ENCODE measurements at regions not wholly inside any gene's neighbourhood (a gene's known extent, or its start where the extent isn't known, plus 50 kb on each side); places are given as distances from the start of the nearest gene placed in this dataset.
A peak's percentile ranks its signal among the peaks of the same experiment; 100 is the strongest.

DNA sequence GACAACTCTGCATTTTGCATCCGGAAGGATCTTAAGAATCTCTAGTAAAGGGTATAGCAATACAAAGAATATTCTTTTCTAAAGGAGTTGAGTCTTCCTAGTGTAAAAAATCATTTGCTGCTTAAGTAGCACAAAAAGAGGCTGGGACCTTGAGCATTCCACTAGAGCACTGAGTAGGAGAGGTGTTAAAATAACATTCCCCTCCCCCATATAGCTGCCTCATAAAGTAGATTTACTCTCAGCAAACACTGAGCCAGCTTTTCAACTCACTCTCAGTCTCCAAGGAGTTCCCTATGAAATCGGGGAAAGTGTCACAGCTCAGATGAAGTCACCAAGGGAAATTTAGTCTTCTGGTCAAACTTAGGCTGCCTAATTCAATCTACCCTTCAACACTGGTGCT lies 592.7 kb downstream of the ETNK1 start:
- H3K4me3 ChIP-seq (ENCODE audit: low read depth, low read length): no peak overlapping the region
- TF ChIP-seq, protein P1, sequence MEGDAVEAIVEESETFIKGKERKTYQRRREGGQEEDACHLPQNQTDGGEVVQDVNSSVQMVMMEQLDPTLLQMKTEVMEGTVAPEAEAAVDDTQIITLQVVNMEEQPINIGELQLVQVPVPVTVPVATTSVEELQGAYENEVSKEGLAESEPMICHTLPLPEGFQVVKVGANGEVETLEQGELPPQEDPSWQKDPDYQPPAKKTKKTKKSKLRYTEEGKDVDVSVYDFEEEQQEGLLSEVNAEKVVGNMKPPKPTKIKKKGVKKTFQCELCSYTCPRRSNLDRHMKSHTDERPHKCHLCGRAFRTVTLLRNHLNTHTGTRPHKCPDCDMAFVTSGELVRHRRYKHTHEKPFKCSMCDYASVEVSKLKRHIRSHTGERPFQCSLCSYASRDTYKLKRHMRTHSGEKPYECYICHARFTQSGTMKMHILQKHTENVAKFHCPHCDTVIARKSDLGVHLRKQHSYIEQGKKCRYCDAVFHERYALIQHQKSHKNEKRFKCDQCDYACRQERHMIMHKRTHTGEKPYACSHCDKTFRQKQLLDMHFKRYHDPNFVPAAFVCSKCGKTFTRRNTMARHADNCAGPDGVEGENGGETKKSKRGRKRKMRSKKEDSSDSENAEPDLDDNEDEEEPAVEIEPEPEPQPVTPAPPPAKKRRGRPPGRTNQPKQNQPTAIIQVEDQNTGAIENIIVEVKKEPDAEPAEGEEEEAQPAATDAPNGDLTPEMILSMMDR (IDR thresholded peaks at IDR 0.05; ENCODE audit: insufficient read depth, low read length): no peak
- DNase-seq (ENCODE audit: low read depth): no peak

DNA sequence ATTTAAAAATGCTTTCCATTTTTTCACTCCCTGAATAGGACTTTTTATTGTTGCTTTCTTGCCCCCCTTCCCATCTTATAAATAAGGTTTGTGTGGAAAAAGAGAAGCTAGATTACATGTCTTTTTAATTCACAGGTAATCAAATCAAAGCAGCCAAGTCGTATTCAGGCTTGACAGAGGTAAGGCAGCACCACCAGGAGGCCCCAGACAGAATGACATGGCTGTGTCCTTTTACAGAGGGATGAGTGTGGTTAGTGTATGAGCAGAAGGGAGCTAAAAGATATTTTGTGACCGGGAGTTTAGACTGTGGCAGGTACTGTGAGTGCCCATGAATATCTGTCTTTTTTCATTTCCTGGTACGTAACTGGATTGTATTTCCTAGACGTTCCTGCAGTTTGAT lies 596.1 kb downstream of the ETNK1 start:
- H3K4me3 ChIP-seq (ENCODE audit: low read depth, low read length): no peak overlapping the region
- TF ChIP-seq, protein P1 (IDR thresholded peaks at IDR 0.05; ENCODE audit: insufficient read depth, low read length): peak; percentile 17
- DNase-seq (ENCODE audit: low read depth): no peak

DNA sequence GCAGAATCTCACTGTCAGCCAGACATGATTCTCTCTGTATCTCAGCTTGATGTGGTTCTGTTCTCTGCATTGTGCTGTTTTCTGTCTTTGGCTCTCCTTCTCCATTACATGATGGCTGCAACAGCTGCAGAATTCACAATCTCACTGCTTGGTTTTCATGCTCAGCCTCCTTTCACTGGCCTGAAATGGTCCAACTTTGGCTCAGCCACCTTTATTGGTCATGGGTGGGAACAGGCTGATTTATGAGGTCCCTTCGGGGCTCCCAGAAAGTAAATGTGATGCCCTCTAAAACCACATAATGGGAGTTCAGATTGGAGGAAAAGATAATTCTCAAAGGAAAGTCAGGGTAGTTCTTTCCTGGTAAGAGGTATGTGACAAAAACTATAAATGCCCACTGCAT lies 597.0 kb downstream of the ETNK1 start:
- TF ChIP-seq, protein P1 (IDR thresholded peaks at IDR 0.05; ENCODE audit: insufficient read depth, low read length): no peak
- no peak overlapping the region for H3K4me3 ChIP-seq (ENCODE audit: low read depth, low read length)
- DNase-seq (ENCODE audit: low read depth): no peak

DNA sequence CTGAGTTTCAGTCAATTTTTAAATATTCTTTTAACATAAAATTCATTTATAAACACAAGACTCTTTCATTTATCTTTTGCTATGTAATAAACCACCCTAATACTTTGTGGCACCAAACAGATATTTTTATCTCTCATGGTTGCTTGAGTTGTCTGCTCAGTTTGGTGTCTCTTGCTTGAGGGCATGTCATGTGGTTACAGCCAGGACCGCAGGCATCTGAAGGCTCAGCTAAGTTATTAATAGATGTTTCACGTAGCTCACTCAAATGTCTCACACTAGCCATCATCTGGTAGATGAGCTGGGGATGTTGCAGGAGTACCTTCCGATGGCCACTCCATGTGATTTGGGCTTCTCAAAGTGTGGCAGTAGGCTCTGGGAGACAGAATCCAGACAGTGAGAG lies 597.8 kb downstream of the ETNK1 start:
- H3K4me3 ChIP-seq (ENCODE audit: low read depth, low read length): no peak overlapping the region

DNA sequence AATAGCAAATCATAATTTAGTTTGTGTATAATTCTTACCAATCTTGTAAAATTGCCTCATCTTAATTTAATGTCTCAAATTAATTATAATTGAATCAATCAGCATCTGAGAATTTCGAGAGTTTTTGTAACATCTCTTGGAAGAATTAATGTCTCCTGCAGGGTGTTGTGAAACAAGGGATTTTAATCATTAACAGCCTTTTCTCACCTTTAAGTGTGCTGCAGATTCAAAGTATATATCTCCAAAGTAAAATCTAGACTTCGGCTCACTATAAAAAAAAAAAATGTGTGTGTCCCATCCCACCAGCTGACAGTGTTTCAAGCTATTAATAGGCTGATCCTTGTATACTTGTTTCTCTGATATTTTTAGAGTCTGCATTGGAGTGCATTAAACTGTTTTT lies 603.1 kb downstream of the ETNK1 start:
- TF ChIP-seq, protein P1 (IDR thresholded peaks at IDR 0.05; ENCODE audit: insufficient read depth, low read length): no peak
- DNase-seq (ENCODE audit: low read depth): no peak
- H3K4me3 ChIP-seq (ENCODE audit: low read depth, low read length): no peak overlapping the region

More for the DNA sequence above, 597.8 kb downstream of the ETNK1 start:
- no peak for DNase-seq (ENCODE audit: low read depth)
- TF ChIP-seq, protein P1 (IDR thresholded peaks at IDR 0.05; ENCODE audit: insufficient read depth, low read length): no peak

DNA sequence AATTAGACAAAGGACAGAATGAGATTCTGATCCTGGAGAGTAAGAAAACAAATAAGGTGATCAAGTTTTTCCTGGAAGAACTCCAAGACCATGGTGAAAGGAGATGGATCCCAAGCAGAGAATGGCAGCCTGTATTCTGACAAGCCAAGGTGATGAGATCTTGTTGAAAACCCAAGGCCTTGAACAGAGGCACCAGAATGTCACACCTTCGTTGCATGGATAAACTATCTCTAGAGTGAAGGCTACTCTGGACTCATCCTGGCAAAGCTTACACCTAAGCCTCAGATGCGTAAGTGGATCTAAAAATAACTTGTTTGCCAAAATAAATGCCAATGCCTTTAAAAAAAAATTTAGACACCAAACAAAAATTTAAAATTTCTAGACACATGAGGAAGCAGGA lies 605.9 kb downstream of the ETNK1 start:
- H3K4me3 ChIP-seq (ENCODE audit: low read depth, low read length): no peak overlapping the region
- no peak for DNase-seq (ENCODE audit: low read depth)
- TF ChIP-seq, protein P1 (IDR thresholded peaks at IDR 0.05; ENCODE audit: insufficient read depth, low read length): no peak

DNA sequence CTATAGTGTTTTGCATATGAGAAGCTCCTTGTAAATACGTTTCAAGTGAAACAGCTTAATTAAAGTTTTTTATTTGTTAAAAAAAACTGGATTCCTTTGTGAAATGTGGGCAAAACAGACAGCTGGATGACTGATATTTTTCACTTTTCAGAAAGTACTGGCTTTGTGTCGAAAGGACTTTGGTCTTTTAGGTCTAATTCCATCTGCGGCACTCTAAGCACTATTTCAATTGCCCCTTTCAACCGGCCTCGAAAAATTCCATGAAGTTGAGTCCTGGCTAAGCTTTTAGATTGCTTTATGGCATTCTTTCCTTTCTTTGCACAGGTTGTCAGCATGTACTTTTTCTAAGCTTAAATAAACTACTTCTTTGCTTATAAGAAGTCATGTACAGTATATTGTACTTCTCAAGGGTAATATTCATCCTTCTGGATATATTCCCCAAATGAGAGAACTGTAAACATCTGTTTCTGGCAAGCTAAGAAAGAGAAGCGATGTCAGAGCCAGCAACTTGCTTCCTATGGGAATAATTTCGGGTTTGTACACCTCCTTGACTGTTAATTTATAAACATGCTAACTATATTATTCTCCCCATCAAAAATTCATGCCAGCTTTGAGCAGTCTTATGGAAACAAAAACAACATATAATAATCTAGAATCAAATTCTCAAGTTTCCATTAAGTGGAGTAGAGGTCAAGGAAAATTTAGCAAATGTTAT lies 611.3 kb downstream of the ETNK1 start:
- TF ChIP-seq, protein P1 (IDR thresholded peaks at IDR 0.05; ENCODE audit: insufficient read depth, low read length): no peak
- H3K4me3 ChIP-seq (ENCODE audit: low read depth, low read length): no peak overlapping the region
- DNase-seq (ENCODE audit: low read depth): no peak

Data from fibroblast of the aortic adventitia (primary cell).